Activated naive CD4-positive, alpha-beta T cell treated with anti-CD3 and anti-CD28 coated beads, Interleukin-2, amount 10 ng/mL, durations not matched to agents 7 days and 5 days (primary cell): ENCODE measurements at regions not wholly inside any gene's neighbourhood (a gene's known extent, or its start where the extent isn't known, plus 50 kb on each side); places are given as distances from the start of the nearest gene placed in this dataset.
"Not testable (repeated sequence)": the region's sequence is repeated elsewhere in the genome, so short reads cannot be mapped to it uniquely, and the experiment has no call there.

Experiments used
- CTCF ChIA-PET: fragments of 350-600 bp; sonication (Branson Sonifier 250); formaldehyde crosslinking; loops from one replicate; lab custom pipeline; 2021; ENCODE audit warnings: antibody characterized with exemption; lab: Charles Lee
- DNase-seq: peaks from one replicate; pipeline ENCODE4 v3.0.0-alpha.2; 2020
- H3K27ac Mint-ChIP-seq: one replicate; pipeline ENCODE4 v1.8.0; 2021; ENCODE audit warnings: mild to moderate bottlenecking, moderate library complexity, mixed read lengths
- H3K27me3 Mint-ChIP-seq: one replicate; pipeline ENCODE4 v1.8.0; 2021; ENCODE audit warnings: mild to moderate bottlenecking, mixed read lengths
- H3K36me3 Mint-ChIP-seq: one replicate; pipeline ENCODE4 v1.8.0; 2021; ENCODE audit warnings: mixed read lengths
- H3K4me1 Mint-ChIP-seq: one replicate; pipeline ENCODE4 v1.8.0; 2021; ENCODE audit warnings: mixed read lengths
- H3K4me3 Mint-ChIP-seq: one replicate; pipeline ENCODE4 v1.8.0; 2021; ENCODE audit warnings: mild to moderate bottlenecking, moderate library complexity, mixed read lengths
- H3K9me3 Mint-ChIP-seq: one replicate; pipeline ENCODE4 v1.8.0; 2021; ENCODE audit warnings: mixed read lengths

- H3K9me3 Mint-ChIP-seq, H3K4me1 Mint-ChIP-seq, H3K27ac Mint-ChIP-seq, H3K27me3 Mint-ChIP-seq, H3K36me3 Mint-ChIP-seq, CTCF ChIA-PET, H3K4me3 Mint-ChIP-seq, DNase-seq: not testable (repeated sequence)
Measured at GRCh38 chrX:83749736-83750135, 111.2 kb upstream of the CYLC1 start.

- H3K4me1 Mint-ChIP-seq, H3K36me3 Mint-ChIP-seq, H3K27me3 Mint-ChIP-seq, H3K9me3 Mint-ChIP-seq, DNase-seq, H3K4me3 Mint-ChIP-seq, H3K27ac Mint-ChIP-seq, CTCF ChIA-PET: not testable (repeated sequence)
Measured at GRCh38 chrX:83750451-83750850, 110.5 kb upstream of the CYLC1 start.

GRCh38 chrX:83759872-83760271 is 101.1 kb upstream of the CYLC1 start:
- Mint-ChIP-seq H3K27ac (no peak overlapping the region), H3K4me1 (no peaks in the 10 kb centered on the region), H3K4me3 (no peak overlapping the region), H3K36me3 (no peaks in the 10 kb centered on the region), H3K27me3 (no peaks in the 10 kb centered on the region), H3K9me3 (no peaks in the 10 kb centered on the region)
- CTCF ChIA-PET = interaction anchor here (0.7 kb wide), 1 partner anchor 752 kb away, joined by 4 read pairs; no protein-coding TSS in a partner anchor
- DNase-seq = no peak

GRCh38 chrX:83771664-83772063 is 89.3 kb upstream of the CYLC1 start:
- H3K27ac Mint-ChIP-seq = no peak overlapping the region
- CTCF ChIA-PET = no interaction called here
- DNase-seq = no peak

More at GRCh38 chrX:83771664-83772063, 89.3 kb upstream of the CYLC1 start:
- Mint-ChIP-seq H3K27me3 (no peaks in the 10 kb centered on the region), H3K36me3 (no peaks in the 10 kb centered on the region), H3K4me1 (no peaks in the 10 kb centered on the region), H3K9me3 (peaks cover 3% of the 10 kb centered on the region), H3K4me3 (no peak overlapping the region)
